SU-DHL-6 (cell line): ENCODE measurements at regions not wholly inside any gene's neighbourhood (a gene's known extent, or its start where the extent isn't known, plus 50 kb on each side); places are given as distances from the start of the nearest gene placed in this dataset.

Source experiments
- H2AFZ ChIP-seq: fragments of 200-600 bp; sonication (generic); 2 replicates; pipeline ENCODE4 v1.6.1; 2014; ENCODE audit warnings: low read depth, mild to moderate bottlenecking, moderate library complexity, mixed read lengths, antibody characterized with exemption, low read length; ENCODE audit not compliant: severe bottlenecking
- H3F3A ChIP-seq: fragments of 200-600 bp; shearing (Covaris generic); 2 replicates; pipeline ENCODE4 v1.6.0; 2016; ENCODE audit warnings: antibody characterized with exemption, mild to moderate bottlenecking; ENCODE audit not compliant: insufficient read depth
- H3K27ac ChIP-seq: fragments of 200-600 bp; sonication (generic); 2 replicates; pipeline ENCODE4 v1.5.1; 2016; ENCODE audit warnings: low read depth, mild to moderate bottlenecking, low read length, moderate library complexity, mixed read lengths
- H3K27me3 ChIP-seq: fragments of 200-600 bp; sonication (generic), shearing (Covaris generic); 2 replicates; pipeline ENCODE4 v1.6.0; 2014; ENCODE audit warnings: mild to moderate bottlenecking, low read length
- H3K36me3 ChIP-seq: fragments of 200-600 bp; sonication (generic); 2 replicates; pipeline ENCODE4 v1.6.1; 2014; ENCODE audit warnings: mild to moderate bottlenecking, low read length, mixed read lengths
- H3K4me2 ChIP-seq: fragments of 300-600, 200-600 bp; shearing (Covaris generic), sonication (generic); 2 replicates; pipeline ENCODE4 v1.6.0; 2014; ENCODE audit warnings: low read length, low read depth, mild to moderate bottlenecking; ENCODE audit not compliant: poor library complexity, severe bottlenecking
- H3K4me3 ChIP-seq: fragments of 200-600 bp; sonication (generic); 2 replicates; pipeline ENCODE4 v1.5.1; 2014; ENCODE audit warnings: antibody characterized with exemption, low read length, mild to moderate bottlenecking, mixed read lengths; ENCODE audit not compliant: insufficient read depth, poor library complexity, severe bottlenecking
- H3K79me2 ChIP-seq: fragments of 200-600 bp; sonication (generic); 2 replicates; pipeline ENCODE4 v1.6.1; 2014; ENCODE audit warnings: mild to moderate bottlenecking, low read length, moderate library complexity; ENCODE audit not compliant: insufficient read depth
- H3K9ac ChIP-seq: fragments of 200-600 bp; sonication (generic); 2 replicates; pipeline ENCODE4 v1.7.0; 2014; ENCODE audit warnings: mild to moderate bottlenecking, low read length
- H3K9me2 ChIP-seq: fragments of 200-600 bp; sonication (generic); replicated peaks from 2 replicates; pipeline ENCODE4 v1.6.1; 2014; ENCODE audit warnings: low read length; ENCODE audit not compliant: insufficient read depth
- H3K9me3 ChIP-seq: fragments of 200-600 bp; sonication (generic); 2 replicates; pipeline ENCODE4 v1.6.1; 2014; ENCODE audit warnings: low read length, mixed read lengths; ENCODE audit not compliant: insufficient read depth
- H4K20me1 ChIP-seq: fragments of 200-600 bp; sonication (generic); 2 replicates; pipeline ENCODE4 v1.6.1; 2014; ENCODE audit warnings: low read depth, mild to moderate bottlenecking, antibody characterized with exemption, low read length, moderate library complexity, mixed read lengths
- EZH2phosphoT487 ChIP-seq: fragments of 200-600 bp; sonication (generic), shearing (Covaris generic); conservative IDR thresholded peaks from 2 replicates; pipeline ENCODE4 v1.6.1; 2018; ENCODE audit warnings: mild to moderate bottlenecking, antibody characterized with exemption, low read length, moderate library complexity, mixed read lengths
- TF ChIP-seq, protein P1 (sequence below): fragments of 200-600 bp; sonication (generic); IDR thresholded peaks from one replicate; pipeline ENCODE4 v1.5.1; 2017; ENCODE audit warnings: antibody characterized with exemption, mild to moderate bottlenecking, low read length, moderate library complexity; ENCODE audit not compliant: insufficient read depth, poor library complexity, severe bottlenecking

DNA sequence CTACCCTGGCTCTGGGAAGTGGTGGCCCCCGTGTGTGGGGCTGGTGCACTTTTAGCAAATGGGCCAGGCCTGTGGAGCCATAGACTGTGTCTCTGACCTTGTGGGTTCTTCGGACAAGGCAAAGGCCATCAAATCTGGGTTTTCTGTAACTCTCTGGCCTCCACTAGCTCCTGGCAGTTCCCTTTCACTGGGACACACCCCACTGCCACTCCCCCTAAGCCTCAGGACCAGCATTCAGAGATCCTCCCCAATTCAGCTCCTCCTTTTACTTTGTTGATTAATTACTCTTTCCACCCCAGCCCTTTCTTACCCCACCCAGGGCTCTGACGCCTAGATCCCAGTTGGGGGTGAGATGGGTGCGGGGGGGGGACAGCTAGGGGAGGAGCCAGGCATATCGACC lies 53.9 kb upstream of the IRX3 start:
- no peak overlapping the region for H3K4me3 ChIP-seq
- H4K20me1 ChIP-seq = no peaks in the 10 kb centered on the region
- H3K4me2 ChIP-seq = no peak overlapping the region
- no peak overlapping the region for H3K27ac ChIP-seq
- H3K9ac ChIP-seq = no peak overlapping the region
- H3K9me2 ChIP-seq = no peaks in the 10 kb centered on the region
- no peaks in the 10 kb centered on the region for H3F3A ChIP-seq
- H3K36me3 ChIP-seq = no peaks in the 10 kb centered on the region
- H3K9me3 ChIP-seq = no peaks in the 10 kb centered on the region
- no peak for TF ChIP-seq EZH2phosphoT487
- TF ChIP-seq, protein P1, sequence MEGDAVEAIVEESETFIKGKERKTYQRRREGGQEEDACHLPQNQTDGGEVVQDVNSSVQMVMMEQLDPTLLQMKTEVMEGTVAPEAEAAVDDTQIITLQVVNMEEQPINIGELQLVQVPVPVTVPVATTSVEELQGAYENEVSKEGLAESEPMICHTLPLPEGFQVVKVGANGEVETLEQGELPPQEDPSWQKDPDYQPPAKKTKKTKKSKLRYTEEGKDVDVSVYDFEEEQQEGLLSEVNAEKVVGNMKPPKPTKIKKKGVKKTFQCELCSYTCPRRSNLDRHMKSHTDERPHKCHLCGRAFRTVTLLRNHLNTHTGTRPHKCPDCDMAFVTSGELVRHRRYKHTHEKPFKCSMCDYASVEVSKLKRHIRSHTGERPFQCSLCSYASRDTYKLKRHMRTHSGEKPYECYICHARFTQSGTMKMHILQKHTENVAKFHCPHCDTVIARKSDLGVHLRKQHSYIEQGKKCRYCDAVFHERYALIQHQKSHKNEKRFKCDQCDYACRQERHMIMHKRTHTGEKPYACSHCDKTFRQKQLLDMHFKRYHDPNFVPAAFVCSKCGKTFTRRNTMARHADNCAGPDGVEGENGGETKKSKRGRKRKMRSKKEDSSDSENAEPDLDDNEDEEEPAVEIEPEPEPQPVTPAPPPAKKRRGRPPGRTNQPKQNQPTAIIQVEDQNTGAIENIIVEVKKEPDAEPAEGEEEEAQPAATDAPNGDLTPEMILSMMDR = no peak
- H3K79me2 ChIP-seq = no peaks in the 10 kb centered on the region
- H3K27me3 ChIP-seq = no peaks in the 10 kb centered on the region
- no peak overlapping the region for H2AFZ ChIP-seq

DNA sequence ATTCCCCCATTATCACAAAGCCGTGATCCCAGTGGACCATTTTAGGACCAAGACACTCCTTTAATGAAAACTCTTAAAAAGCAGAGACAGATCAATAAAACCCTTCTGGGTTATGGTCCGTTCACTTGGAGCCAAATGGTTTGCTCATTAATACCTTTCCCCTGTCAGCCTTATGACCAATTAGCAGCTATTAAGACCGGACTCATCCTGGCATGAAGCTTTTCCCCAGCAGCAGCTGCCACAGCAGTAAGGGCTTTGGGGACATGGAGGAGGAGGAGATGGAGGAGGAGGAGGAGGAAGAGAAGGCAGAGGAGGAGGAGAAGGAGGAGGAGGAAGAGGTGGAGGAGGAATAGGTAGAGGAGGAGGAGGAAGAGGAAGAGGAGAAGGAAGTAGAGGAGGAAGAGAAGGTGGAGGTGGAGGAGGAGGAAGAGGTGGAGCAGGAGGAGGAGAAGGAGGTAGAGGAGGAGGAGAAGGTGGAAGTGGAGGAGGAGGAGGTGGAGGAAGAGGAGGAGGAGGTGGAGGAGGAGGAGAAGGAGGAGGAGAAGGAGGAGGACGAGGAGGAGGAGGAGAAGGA lies 50.1 kb upstream of the IRX3 start:
- H3K4me2 ChIP-seq = no peak overlapping the region
- H3K27ac ChIP-seq = no peak overlapping the region
- no peaks in the 10 kb centered on the region for H3K79me2 ChIP-seq
- H3K9ac ChIP-seq = no peak overlapping the region
- no peaks in the 10 kb centered on the region for H3K27me3 ChIP-seq
- no peaks in the 10 kb centered on the region for H3K9me3 ChIP-seq
- no peaks in the 10 kb centered on the region for H4K20me1 ChIP-seq
- no peak overlapping the region for H2AFZ ChIP-seq
- TF ChIP-seq, protein P1 = no peak
- no peak for TF ChIP-seq EZH2phosphoT487
- H3F3A ChIP-seq = no peaks in the 10 kb centered on the region
- no peak overlapping the region for H3K4me3 ChIP-seq
- no peaks in the 10 kb centered on the region for H3K9me2 ChIP-seq
- H3K36me3 ChIP-seq = no peaks in the 10 kb centered on the region
